Ovary (tissue), 7 donors: ENCODE measurements at regions not wholly inside any gene's neighbourhood (a gene's known extent, or its start where the extent isn't known, plus 50 kb on each side); places are given as distances from the start of the nearest gene placed in this dataset.

Source experiments
- DNase-seq, 5 donors: peaks; one replicate each; pipeline ENCODE4 v3.0.0-alpha.2; 2019 to 2020
- H3K27ac ChIP-seq, 2 donors: fragments of 200-600 bp; one replicate each; pipeline versions ENCODE4 v1.5.1 to v1.8.0; 2019 to 2022
- H3K27me3 ChIP-seq: fragments of 200-600 bp; one replicate; pipeline ENCODE4 v1.8.0; 2022
- H3K36me3 ChIP-seq: fragments of 200-600 bp; sonication (generic); one replicate; pipeline ENCODE4 v1.5.1; 2019
- H3K4me1 ChIP-seq: one replicate; pipeline ENCODE4 v1.8.1; 2013; ENCODE audit warnings: mild to moderate bottlenecking, moderate library complexity; ENCODE audit not compliant: insufficient read depth
- H3K4me3 ChIP-seq: fragments of 200-600 bp; sonication (generic); one replicate; pipeline ENCODE4 v1.5.1; 2017
- H3K9me3 ChIP-seq, 2 donors: fragments of 200-600 bp in 1 of 2; sonication (generic) in 1 of 2; one replicate each; pipeline versions ENCODE4 v1.5.1 to v1.8.1; 2013 to 2019; ENCODE audit warnings: mild to moderate bottlenecking in 1 of 2, moderate library complexity in 1 of 2
- EP300 ChIP-seq: sonication (generic); formaldehyde crosslinking; IDR thresholded peaks from one replicate; pipeline ENCODE4 v1.6.1; 2017; ENCODE audit warnings: antibody characterized with exemption
- POLR2A ChIP-seq: fragments of 450-650 bp; IDR thresholded peaks from one replicate; pipeline ENCODE4 v1.6.1; 2017; ENCODE audit warnings: antibody characterized with exemption, mild to moderate bottlenecking, moderate library complexity
- WGBS, 3 donors: extraction: QIAGEN DNeasy Blood & Tissue Kit in 1 of 3; methylation state at CpG; one replicate each; pipeline versions ENCODE4 v1.1.5 to v1.1.7; 2013 to 2017; 5-methylcytosine and 5-hydroxymethylcytosine counted together
- intact Hi-C, 4 donors: fragments of 100-400 bp; cut with DNase I; formaldehyde crosslinking; loops; one replicate each; pipeline versions ENCODE4 v1.11.0 to v1.15.1; 2022 to 2023
- TF ChIP-seq, protein P1 (sequence below), 3 donors: fragments of 450-650 bp in 2 of 3; fragments of 200-600 bp in 1 of 3; IDR thresholded peaks; one replicate each; pipeline versions ENCODE4 v1.5.1 to v1.8.0; 2016 to 2022; ENCODE audit warnings: antibody characterized with exemption in 3 of 3, mild to moderate bottlenecking in 1 of 3
- donor health status: DM: no; HTN: no; CAD: no; lungs with moderate emphysema.
- donor health status: DM: no; HTN: no; CAD: no.
- donor health status: Bipolar disorder and iron deficiency.
- donor health status: DM: no; HTN: no; CAD: no.
- donor health status: DM: yes; HTN: yes; CAD: no.

DNA sequence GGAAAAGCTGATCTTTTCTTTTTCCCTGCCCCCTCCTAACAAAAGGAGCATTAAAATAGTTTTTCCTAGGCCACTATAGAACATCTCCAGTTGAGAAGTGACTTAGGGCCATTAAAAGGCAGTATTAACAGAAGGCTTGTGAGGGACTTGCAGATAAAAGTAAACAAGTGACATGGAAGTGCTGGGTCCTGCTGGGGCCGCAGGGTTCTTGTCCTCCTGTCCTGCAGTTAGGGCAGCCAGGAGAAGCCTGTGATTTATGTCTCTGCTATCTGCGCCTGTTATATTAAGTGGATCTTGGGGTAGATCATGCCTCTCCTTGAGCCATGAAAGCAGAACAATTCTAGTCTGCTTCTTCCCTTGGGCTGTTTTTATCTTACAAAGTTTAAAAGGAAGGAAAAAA lies 271.4 kb upstream of the C11orf87 start:
- no peaks in the 10 kb centered on the region for H3K9me3 ChIP-seq
- intact Hi-C loops: no loop called here
- TF ChIP-seq POLR2A: no peak
- TF ChIP-seq, protein P1, sequence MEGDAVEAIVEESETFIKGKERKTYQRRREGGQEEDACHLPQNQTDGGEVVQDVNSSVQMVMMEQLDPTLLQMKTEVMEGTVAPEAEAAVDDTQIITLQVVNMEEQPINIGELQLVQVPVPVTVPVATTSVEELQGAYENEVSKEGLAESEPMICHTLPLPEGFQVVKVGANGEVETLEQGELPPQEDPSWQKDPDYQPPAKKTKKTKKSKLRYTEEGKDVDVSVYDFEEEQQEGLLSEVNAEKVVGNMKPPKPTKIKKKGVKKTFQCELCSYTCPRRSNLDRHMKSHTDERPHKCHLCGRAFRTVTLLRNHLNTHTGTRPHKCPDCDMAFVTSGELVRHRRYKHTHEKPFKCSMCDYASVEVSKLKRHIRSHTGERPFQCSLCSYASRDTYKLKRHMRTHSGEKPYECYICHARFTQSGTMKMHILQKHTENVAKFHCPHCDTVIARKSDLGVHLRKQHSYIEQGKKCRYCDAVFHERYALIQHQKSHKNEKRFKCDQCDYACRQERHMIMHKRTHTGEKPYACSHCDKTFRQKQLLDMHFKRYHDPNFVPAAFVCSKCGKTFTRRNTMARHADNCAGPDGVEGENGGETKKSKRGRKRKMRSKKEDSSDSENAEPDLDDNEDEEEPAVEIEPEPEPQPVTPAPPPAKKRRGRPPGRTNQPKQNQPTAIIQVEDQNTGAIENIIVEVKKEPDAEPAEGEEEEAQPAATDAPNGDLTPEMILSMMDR (IDR thresholded peaks at IDR 0.05): no peak
- no peak for TF ChIP-seq EP300
- H3K27me3 ChIP-seq: no peaks in the 10 kb centered on the region
- no peak overlapping the region for H3K27ac ChIP-seq
- H3K4me3 ChIP-seq: no peak overlapping the region
- no peaks in the 10 kb centered on the region for H3K4me1 ChIP-seq
- no peak for DNase-seq
- 36 to 59% (median 41%) methylated on average over 2 of the region's 2 CpGs for WGBS, 3 donors
- no peaks in the 10 kb centered on the region for H3K36me3 ChIP-seq

DNA sequence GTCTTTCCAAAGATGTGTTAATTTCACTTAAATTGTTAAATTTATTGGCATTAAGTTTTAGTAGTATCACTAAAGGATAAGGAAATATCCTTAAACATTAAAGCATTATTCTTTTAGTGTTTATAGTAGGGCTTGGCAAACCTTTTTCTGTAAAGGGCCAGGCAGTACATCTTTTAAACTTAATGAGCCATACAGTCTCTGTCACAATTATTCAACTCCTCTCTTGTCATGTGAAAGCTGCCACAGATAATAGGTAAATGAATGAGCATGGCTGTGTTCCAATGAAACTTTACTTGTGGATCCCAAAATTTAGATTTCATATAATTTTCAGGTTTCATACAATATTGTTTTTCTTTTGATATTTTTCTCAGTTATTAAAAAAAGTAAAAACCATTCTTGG lies 268.2 kb upstream of the C11orf87 start:
- no peaks in the 10 kb centered on the region for H3K4me1 ChIP-seq
- H3K4me3 ChIP-seq: no peak overlapping the region
- H3K27ac ChIP-seq: no peak overlapping the region
- H3K27me3 ChIP-seq: no peaks in the 10 kb centered on the region
- no peak for TF ChIP-seq EP300
- no peak for TF ChIP-seq POLR2A
- TF ChIP-seq, protein P1 (IDR thresholded peaks at IDR 0.05): no peak
- no peak for DNase-seq
- H3K36me3 ChIP-seq: no peaks in the 10 kb centered on the region
- intact Hi-C loops: no loop called here
- H3K9me3 ChIP-seq: no peaks in the 10 kb centered on the region

DNA sequence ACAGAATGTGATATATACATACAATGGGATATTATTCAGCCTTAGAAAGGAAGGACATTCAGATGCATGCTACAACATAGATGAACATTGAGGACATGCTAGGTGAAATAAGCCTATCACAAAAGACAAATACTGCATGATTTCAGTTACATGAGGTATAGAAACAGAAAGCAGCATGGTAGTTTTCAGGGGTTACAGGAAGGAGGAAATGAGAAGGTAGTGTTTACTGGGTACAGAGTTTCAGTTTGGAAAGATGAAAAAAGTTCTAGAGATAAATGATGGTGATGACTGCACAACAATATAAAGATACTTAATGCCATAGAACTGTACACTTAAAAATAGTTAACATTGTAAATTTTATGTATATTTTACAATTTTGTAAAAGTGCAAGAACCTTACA lies 266.7 kb upstream of the C11orf87 start:
- intact Hi-C loops: no loop called here
- no peak for TF ChIP-seq EP300
- TF ChIP-seq, protein P1 (IDR thresholded peaks at IDR 0.05): no peak
- Histone ChIP-seq H3K36me3 (no peaks in the 10 kb centered on the region), H3K27me3 (no peaks in the 10 kb centered on the region), H3K27ac (no peak overlapping the region), H3K9me3 (no peaks in the 10 kb centered on the region), H3K4me1 (no peaks in the 10 kb centered on the region), H3K4me3 (no peak overlapping the region)
- DNase-seq: no peak

DNA sequence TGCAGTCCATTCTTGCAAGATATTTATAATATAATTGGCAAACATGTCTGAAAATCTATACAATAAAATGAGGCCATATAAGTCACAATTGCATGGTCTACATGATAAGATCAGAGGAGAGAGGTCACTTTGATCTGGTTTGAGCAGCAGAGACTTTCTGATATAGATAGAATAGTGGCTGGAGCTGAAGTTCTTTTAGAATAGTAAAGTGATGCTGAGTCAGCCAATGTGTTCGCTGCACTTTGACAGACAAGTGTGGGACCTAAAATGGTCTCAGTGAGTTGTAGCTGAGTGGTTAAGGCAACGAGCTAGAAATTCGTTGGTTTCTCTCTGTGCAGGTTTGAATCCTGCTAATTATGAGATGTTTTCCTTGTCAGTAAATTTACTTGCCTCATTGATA lies 257.0 kb upstream of the C11orf87 start:
- Histone ChIP-seq H3K36me3 (no peaks in the 10 kb centered on the region), H3K4me1 (no peaks in the 10 kb centered on the region), H3K4me3 (no peak overlapping the region), H3K27ac (no peak overlapping the region), H3K27me3 (no peaks in the 10 kb centered on the region), H3K9me3 (no peaks in the 10 kb centered on the region)
- 65 to 81% (median 65%) methylated on average over 3 of the region's 3 CpGs for WGBS, 3 donors
- DNase-seq: no peak
- TF ChIP-seq, protein P1 (IDR thresholded peaks at IDR 0.05): no peak
- no peak for TF ChIP-seq EP300
- no peak for TF ChIP-seq POLR2A
- intact Hi-C loops: no loop called here

DNA sequence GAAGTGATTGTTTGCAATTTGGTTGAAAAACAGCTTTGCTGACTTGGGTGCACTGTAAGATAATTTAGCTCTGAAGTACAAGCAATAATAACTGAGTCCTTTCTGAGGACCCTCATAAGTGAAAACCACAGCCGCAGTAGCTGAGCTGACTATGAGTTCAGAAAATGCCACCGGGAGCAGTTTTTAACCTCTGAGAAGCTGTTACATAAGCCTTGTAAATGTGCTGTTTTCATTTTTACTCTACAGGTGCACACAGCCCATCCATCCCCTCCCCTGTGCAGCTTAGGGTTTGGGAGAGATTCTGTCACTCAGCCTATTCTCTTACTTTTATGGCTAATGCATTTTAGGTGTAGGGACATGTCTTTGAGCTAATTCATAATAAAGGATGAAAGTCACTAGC lies 255.5 kb upstream of the C11orf87 start:
- 79 to 91% (median 83%) methylated on average over 2 of the region's 2 CpGs for WGBS, 3 donors
- TF ChIP-seq EP300 (no peak), POLR2A (no peak)
- TF ChIP-seq, protein P1 (IDR thresholded peaks at IDR 0.05): no peak
- Histone ChIP-seq H3K4me3 (no peak overlapping the region), H3K36me3 (no peaks in the 10 kb centered on the region), H3K4me1 (no peaks in the 10 kb centered on the region), H3K27me3 (no peaks in the 10 kb centered on the region), H3K27ac (no peak overlapping the region), H3K9me3 (no peaks in the 10 kb centered on the region)
- intact Hi-C loops: no loop called here
- DNase-seq: no peak
